ENCODE measurements at regions not wholly inside any gene's neighbourhood (a gene's known extent, or its start where the extent isn't known, plus 50 kb on each side); places are given as distances from the start of the nearest gene placed in this dataset.

- H3K4me1 ChIP-seq (ENCODE audit: control insufficient read depth, insufficient read depth, low read length): no peaks in the 10 kb centered on the region; the same call in 1 of the 2 replicates
- no peak overlapping the region for H3K9ac ChIP-seq (ENCODE audit: low read length)
- no peaks in the 10 kb centered on the region for H3K27me3 ChIP-seq (ENCODE audit: control insufficient read depth, insufficient read depth, low read length)
- no peak overlapping the region for H3K27ac ChIP-seq (ENCODE audit: low read depth, low read length)
- H3K4me3 ChIP-seq (ENCODE audit: low read depth, low read length): no peak overlapping the region
- peaks cover 10% of the 10 kb centered on the region for H3K9me3 ChIP-seq (ENCODE audit: control insufficient read depth, insufficient read depth, low read depth, low read length)
- H3K36me3 ChIP-seq (ENCODE audit: control insufficient read depth, insufficient read depth, low read length): no peaks in the 10 kb centered on the region
Observed at GRCh38 chr11:45518833-45519535, 146.4 kb downstream of the CHST1 start.

- Histone ChIP-seq H3K9ac (ENCODE audit: low read length) (no peak overlapping the region), H3K27ac (ENCODE audit: low read depth, low read length) (no peak overlapping the region), H3K27me3 (ENCODE audit: control insufficient read depth, insufficient read depth, low read length) (no peaks in the 10 kb centered on the region)
Observed at GRCh38 chr11:45518141-45518832, 147.1 kb downstream of the CHST1 start.

GRCh38 chr11:45517171-45517770, 148.2 kb downstream of the CHST1 start:
- no peak overlapping the region for H3K27ac ChIP-seq (ENCODE audit: low read depth, low read length)
- no peaks in the 10 kb centered on the region; the same call in 1 of the 2 replicates for H3K4me1 ChIP-seq (ENCODE audit: control insufficient read depth, insufficient read depth, low read length)
- H3K36me3 ChIP-seq (ENCODE audit: control insufficient read depth, insufficient read depth, low read length): no peaks in the 10 kb centered on the region
- H3K27me3 ChIP-seq (ENCODE audit: control insufficient read depth, insufficient read depth, low read length): no peaks in the 10 kb centered on the region
- H3K4me3 ChIP-seq (ENCODE audit: low read depth, low read length): no peak overlapping the region
- no peak overlapping the region for H3K9ac ChIP-seq (ENCODE audit: low read length)
- no peaks in the 10 kb centered on the region for H3K9me3 ChIP-seq (ENCODE audit: control insufficient read depth, insufficient read depth, low read depth, low read length)

More at GRCh38 chr11:45518141-45518832, 147.1 kb downstream of the CHST1 start:
- Histone ChIP-seq H3K4me1 (ENCODE audit: control insufficient read depth, insufficient read depth, low read length) (no peaks in the 10 kb centered on the region; the same call in 1 of the 2 replicates), H3K9me3 (ENCODE audit: control insufficient read depth, insufficient read depth, low read depth, low read length) (peaks cover 9% of the 10 kb centered on the region), H3K36me3 (ENCODE audit: control insufficient read depth, insufficient read depth, low read length) (no peaks in the 10 kb centered on the region), H3K4me3 (ENCODE audit: low read depth, low read length) (no peak overlapping the region)

- Histone ChIP-seq H3K4me3 (ENCODE audit: low read depth, low read length) (no peak overlapping the region), H3K4me1 (ENCODE audit: control insufficient read depth, insufficient read depth, low read length) (no peaks in the 10 kb centered on the region; the same call in 1 of the 2 replicates), H3K36me3 (ENCODE audit: control insufficient read depth, insufficient read depth, low read length) (no peaks in the 10 kb centered on the region), H3K27me3 (ENCODE audit: control insufficient read depth, insufficient read depth, low read length) (0 out of 2 replicates have a peak, but pooled peaks cover 3% of the 10 kb centered on the region), H3K9me3 (ENCODE audit: control insufficient read depth, insufficient read depth, low read depth, low read length) (no peaks in the 10 kb centered on the region), H3K9ac (ENCODE audit: low read length) (no peak overlapping the region), H3K27ac (ENCODE audit: low read depth, low read length) (no peak overlapping the region)
Observed at GRCh38 chr11:45513821-45514340, 151.5 kb downstream of the CHST1 start.

- Histone ChIP-seq H3K9me3 (ENCODE audit: control insufficient read depth, insufficient read depth, low read depth, low read length) (no peaks in the 10 kb centered on the region), H3K36me3 (ENCODE audit: control insufficient read depth, insufficient read depth, low read length) (no peaks in the 10 kb centered on the region), H3K27ac (ENCODE audit: low read depth, low read length) (no peak overlapping the region), H3K4me3 (ENCODE audit: low read depth, low read length) (no peak overlapping the region), H3K4me1 (ENCODE audit: control insufficient read depth, insufficient read depth, low read length) (no peaks in the 10 kb centered on the region; the same call in 1 of the 2 replicates), H3K27me3 (ENCODE audit: control insufficient read depth, insufficient read depth, low read length) (0 out of 2 replicates have a peak, but pooled peaks cover 3% of the 10 kb centered on the region), H3K9ac (ENCODE audit: low read length) (no peak overlapping the region)
Observed at GRCh38 chr11:45512471-45513148, 152.8 kb downstream of the CHST1 start.

GRCh38 chr11:45511566-45511965, 153.9 kb downstream of the CHST1 start:
- Histone ChIP-seq H3K36me3 (ENCODE audit: control insufficient read depth, insufficient read depth, low read length) (no peaks in the 10 kb centered on the region), H3K4me3 (ENCODE audit: low read depth, low read length) (no peak overlapping the region), H3K9me3 (ENCODE audit: control insufficient read depth, insufficient read depth, low read depth, low read length) (no peaks in the 10 kb centered on the region), H3K27ac (ENCODE audit: low read depth, low read length) (no peak overlapping the region), H3K4me1 (ENCODE audit: control insufficient read depth, insufficient read depth, low read length) (no peaks in the 10 kb centered on the region), H3K9ac (ENCODE audit: low read length) (no peak overlapping the region), H3K27me3 (ENCODE audit: control insufficient read depth, insufficient read depth, low read length) (0 out of 2 replicates have a peak, but pooled peaks cover 3% of the 10 kb centered on the region)

- Histone ChIP-seq H3K9me3 (ENCODE audit: control insufficient read depth, insufficient read depth, low read depth, low read length) (no peaks in the 10 kb centered on the region), H3K4me3 (ENCODE audit: low read depth, low read length) (no peak overlapping the region), H3K9ac (ENCODE audit: low read length) (no peak overlapping the region), H3K27me3 (ENCODE audit: control insufficient read depth, insufficient read depth, low read length) (0 out of 2 replicates have a peak, but pooled peaks cover 3% of the 10 kb centered on the region), H3K36me3 (ENCODE audit: control insufficient read depth, insufficient read depth, low read length) (no peaks in the 10 kb centered on the region), H3K4me1 (ENCODE audit: control insufficient read depth, insufficient read depth, low read length) (no peaks in the 10 kb centered on the region), H3K27ac (ENCODE audit: low read depth, low read length) (no peak overlapping the region)
Observed at GRCh38 chr11:45507916-45508315, 157.5 kb downstream of the CHST1 start.

- H3K27ac ChIP-seq (ENCODE audit: low read depth, low read length): no peak overlapping the region
- H3K4me3 ChIP-seq (ENCODE audit: low read depth, low read length): no peak overlapping the region
- H3K9me3 ChIP-seq (ENCODE audit: control insufficient read depth, insufficient read depth, low read depth, low read length): no peaks in the 10 kb centered on the region
Observed at GRCh38 chr11:45503311-45503710, 162.1 kb downstream of the CHST1 start.

GRCh38 chr11:45502226-45502545, 163.2 kb downstream of the CHST1 start:
- no peak overlapping the region for H3K4me3 ChIP-seq (ENCODE audit: low read depth, low read length)
- H3K27me3 ChIP-seq (ENCODE audit: control insufficient read depth, insufficient read depth, low read length): no peaks in the 10 kb centered on the region
- no peaks in the 10 kb centered on the region for H3K36me3 ChIP-seq (ENCODE audit: control insufficient read depth, insufficient read depth, low read length)
- H3K9ac ChIP-seq (ENCODE audit: low read length): no peak overlapping the region
- peaks cover 10% of the 10 kb centered on the region for H3K4me1 ChIP-seq (ENCODE audit: control insufficient read depth, insufficient read depth, low read length)
- no peak overlapping the region for H3K27ac ChIP-seq (ENCODE audit: low read depth, low read length)
- no peaks in the 10 kb centered on the region for H3K9me3 ChIP-seq (ENCODE audit: control insufficient read depth, insufficient read depth, low read depth, low read length)

More at GRCh38 chr11:45503311-45503710, 162.1 kb downstream of the CHST1 start:
- no peak overlapping the region for H3K9ac ChIP-seq (ENCODE audit: low read length)
- H3K4me1 ChIP-seq (ENCODE audit: control insufficient read depth, insufficient read depth, low read length): peaks cover 10% of the 10 kb centered on the region
- no peaks in the 10 kb centered on the region for H3K27me3 ChIP-seq (ENCODE audit: control insufficient read depth, insufficient read depth, low read length)
- H3K36me3 ChIP-seq (ENCODE audit: control insufficient read depth, insufficient read depth, low read length): no peaks in the 10 kb centered on the region

- Histone ChIP-seq H3K9me3 (ENCODE audit: control insufficient read depth, insufficient read depth, low read depth, low read length) (no peaks in the 10 kb centered on the region), H3K27me3 (ENCODE audit: control insufficient read depth, insufficient read depth, low read length) (no peaks in the 10 kb centered on the region), H3K4me1 (ENCODE audit: control insufficient read depth, insufficient read depth, low read length) (peaks cover 10% of the 10 kb centered on the region), H3K27ac (ENCODE audit: low read depth, low read length) (no peak overlapping the region), H3K36me3 (ENCODE audit: control insufficient read depth, insufficient read depth, low read length) (no peaks in the 10 kb centered on the region), H3K4me3 (ENCODE audit: low read depth, low read length) (no peak overlapping the region), H3K9ac (ENCODE audit: low read length) (no peak overlapping the region)
Observed at GRCh38 chr11:45501392-45502225, 163.8 kb downstream of the CHST1 start.
